Retina (tissue), 1 donor: ENCODE measurements at regions not wholly inside any gene's neighbourhood (a gene's known extent, or its start where the extent isn't known, plus 50 kb on each side); places are given as distances from the start of the nearest gene placed in this dataset.

ENCODE experiments used
- DNase-seq: peaks from one replicate; pipeline ENCODE4 v3.0.0-alpha.2; 2016

DNA sequence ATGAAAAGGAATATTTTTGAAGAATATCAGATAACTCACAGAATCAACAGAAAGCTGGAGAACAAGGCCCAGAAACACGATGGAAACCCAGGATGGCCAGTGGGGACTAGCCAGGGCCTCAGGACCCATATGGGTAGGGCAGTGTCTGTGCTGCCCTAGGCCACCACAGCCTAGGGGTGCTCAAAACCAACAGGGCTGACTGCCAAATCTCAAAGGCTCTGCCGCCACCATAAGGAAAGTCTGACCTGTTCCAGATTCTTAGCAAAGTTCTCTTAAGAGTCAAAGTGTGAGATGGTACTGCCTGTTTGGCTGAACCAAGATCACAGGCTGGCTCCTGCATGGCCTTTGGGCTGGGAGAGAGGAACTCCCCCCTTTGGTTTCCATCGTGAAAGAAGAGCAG lies 164.7 kb upstream of the CTTNBP2NL start:
- no peak for DNase-seq

DNA sequence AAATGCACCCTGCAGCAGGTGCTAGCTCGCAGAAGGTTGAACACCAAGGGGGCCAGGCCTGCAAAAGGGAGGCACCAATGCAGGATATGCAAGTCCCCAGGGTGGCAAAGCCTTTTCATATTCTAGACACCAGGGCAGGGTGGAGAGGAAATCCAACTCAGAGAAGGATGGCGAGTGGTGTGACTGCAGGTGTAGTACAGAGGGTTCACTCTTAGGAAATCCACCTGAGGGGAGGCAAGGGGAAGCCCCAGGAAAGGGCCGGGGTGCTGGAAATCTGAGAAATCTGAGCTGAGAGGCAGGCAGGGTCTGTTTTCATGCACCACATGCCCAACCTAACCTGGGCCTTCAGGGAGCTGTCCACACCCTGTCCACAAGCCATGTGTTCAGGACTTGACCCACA lies 163.2 kb upstream of the CTTNBP2NL start:
- no peak for DNase-seq

GRCh38 chr1:112234710-112235109 lies 161.3 kb upstream of the CTTNBP2NL start:
- no peak for DNase-seq

GRCh38 chr1:112237983-112238545 lies 157.9 kb upstream of the CTTNBP2NL start:
- DNase-seq, result no peak

DNA sequence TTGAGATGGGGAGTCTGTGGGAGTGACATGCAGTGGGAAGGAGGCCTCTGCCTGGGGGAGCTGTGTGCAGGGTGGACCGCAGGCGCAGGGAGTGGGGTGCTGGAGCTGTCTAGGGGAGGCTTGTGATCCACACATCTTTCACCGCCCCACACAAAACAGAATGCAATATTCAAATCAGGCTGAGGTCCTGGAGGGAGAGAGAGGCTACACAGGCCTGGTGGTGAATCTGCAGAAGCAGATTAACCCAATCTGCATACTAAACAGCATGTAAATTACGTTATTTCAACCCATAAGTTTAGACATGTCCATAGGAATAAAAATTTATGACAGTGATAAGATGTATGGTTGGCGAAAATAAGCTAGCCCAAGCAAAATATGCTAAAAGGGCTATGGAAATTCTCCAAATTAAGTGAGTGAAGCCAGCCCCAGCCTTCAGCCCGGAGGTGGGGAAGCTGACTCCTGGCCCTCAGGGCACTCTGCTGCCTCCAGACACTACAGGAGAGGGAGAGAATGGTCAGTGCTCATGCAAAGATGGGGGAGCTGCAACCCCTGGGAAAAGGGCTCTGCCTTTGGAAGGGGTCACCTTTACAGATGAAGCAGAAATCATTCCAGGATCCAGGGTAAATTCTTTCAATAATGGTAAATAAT lies 156.2 kb upstream of the CTTNBP2NL start:
- no peak for DNase-seq

DNA sequence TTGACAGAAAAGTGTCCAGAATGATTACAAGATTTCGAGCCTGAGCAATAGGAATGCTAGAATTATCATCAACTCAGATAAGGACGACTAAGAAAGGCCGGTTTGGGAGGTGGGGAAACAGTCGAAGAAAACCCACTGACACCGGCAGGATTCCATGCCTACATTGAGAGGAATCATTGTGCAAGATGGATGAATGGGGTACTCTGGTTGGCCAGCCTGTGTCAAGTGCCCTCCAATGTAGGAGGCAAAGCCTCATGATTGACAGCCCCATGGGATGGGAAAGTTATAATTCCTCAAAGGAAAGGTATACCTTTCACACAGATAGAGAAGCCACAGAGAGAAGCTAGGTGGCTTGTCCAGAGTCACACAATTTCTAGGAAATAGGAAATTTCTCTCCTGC lies 153.5 kb upstream of the CTTNBP2NL start:
- DNase-seq, result no peak

DNA sequence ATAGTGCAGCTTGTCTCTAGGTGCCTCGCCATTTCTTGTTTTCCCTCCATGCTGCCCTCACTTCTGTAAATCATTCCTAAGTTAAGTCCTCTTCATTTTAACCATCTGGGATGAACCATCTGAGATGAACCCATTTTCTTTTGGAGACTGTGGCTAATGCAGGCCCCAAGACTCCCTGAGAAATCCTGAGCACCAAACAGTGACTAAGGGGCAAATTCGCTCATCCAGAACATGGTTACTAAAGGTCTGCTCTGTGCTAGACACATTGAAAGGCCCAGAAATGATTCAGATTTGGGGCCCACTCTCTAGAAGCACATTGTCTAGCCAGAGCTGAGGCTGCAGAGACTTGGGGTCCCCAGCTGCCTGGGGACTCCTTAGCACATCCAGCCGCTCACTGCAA lies 151.9 kb upstream of the CTTNBP2NL start:
- DNase-seq, result no peak

DNA sequence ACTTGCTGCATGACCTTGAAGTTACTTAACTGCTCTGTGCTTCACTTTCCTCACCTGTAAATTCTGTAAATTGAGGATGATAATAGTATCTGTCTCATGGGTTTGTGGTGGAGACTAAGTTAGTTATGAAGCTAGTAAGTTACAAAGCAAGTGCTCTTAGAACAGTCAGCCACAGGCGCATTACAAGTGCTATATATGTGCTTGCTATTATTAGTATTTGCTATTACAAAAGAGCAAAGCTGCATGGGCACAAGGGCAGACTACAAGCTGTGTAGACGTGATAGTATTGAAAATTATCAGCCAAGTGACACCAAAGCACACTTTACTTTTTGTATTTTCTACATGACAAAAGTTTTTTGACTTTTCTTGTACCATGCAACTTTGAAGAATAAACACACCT lies 150.9 kb upstream of the CTTNBP2NL start:
- DNase-seq, result no peak

DNA sequence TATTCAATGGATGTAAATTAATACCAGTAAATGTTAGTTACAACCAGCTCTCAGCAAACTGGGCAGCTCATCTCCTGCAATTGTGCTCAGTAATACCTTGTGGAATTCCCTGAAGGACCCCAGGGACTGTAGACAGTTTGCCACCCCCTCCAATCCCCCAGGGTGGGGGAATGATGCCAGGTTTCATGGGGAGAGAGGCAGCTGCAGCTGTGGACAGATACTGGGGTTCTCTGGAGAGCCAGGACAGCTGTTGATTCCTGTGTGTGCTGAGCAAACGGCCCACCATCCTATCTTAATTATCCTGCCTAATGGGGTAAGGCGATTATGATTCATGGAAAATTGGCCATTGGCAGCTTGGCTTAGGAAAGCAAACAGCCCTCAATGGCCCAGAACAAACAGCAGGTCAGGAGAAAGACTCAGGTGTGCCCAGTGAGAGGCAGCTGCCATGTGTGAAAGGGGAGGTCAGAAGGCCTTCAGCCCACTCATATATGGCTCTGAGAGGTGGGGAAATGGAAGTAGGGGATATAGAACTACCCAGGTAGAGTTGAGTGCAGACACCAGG lies 148.9 kb upstream of the CTTNBP2NL start:
- DNase-seq, result no peak

- no peak for DNase-seq
Observed at GRCh38 chr1:112247961-112248360, 148.1 kb upstream of the CTTNBP2NL start.

DNA sequence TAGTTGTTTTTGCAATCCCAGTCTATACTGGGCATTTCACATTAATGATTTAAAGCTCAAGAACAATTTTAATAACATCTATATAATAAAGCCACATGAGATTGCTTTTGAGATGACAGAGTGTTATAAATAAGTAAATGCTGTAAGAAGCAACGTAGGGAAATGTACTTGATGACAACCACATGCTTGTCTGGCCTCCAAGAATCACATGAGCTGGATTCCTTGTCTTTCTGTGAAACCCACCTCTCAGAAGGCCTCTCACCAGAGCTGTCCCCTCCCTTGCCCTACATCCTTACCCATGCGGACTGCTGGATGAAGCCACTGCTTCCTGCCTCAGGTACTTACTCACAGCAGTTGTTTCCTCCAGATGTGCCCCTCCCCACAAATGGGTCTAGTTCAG lies 145.1 kb upstream of the CTTNBP2NL start:
- DNase-seq, result no peak

GRCh38 chr1:112251766-112252506 lies 144.1 kb upstream of the CTTNBP2NL start:
- no peak for DNase-seq

- DNase-seq, result no peak
Observed at GRCh38 chr1:112253366-112253765, 142.6 kb upstream of the CTTNBP2NL start.

DNA sequence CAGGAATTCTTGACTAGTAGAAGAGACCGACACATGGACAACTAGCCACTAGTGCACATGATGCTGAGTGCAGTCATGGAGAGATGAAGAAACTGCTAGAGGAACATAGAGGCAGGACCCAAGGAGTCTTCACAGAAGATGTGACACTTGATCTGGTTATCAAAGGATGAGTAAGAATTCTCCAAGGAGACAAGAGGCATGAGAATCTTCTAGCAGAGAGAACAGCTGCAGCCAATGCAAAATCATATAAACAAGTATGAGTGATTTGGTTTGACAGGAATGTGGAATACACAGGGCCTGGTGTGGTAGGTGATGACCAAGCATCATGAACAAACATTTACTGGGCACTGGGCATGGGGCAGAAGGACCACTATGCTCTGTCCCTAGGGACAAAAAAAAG lies 140.9 kb upstream of the CTTNBP2NL start:
- no peak for DNase-seq

- DNase-seq, result no peak
Observed at GRCh38 chr1:112256411-112256810, 139.6 kb upstream of the CTTNBP2NL start.

- DNase-seq, result no peak
Observed at GRCh38 chr1:112257043-112257835, 138.8 kb upstream of the CTTNBP2NL start.

DNA sequence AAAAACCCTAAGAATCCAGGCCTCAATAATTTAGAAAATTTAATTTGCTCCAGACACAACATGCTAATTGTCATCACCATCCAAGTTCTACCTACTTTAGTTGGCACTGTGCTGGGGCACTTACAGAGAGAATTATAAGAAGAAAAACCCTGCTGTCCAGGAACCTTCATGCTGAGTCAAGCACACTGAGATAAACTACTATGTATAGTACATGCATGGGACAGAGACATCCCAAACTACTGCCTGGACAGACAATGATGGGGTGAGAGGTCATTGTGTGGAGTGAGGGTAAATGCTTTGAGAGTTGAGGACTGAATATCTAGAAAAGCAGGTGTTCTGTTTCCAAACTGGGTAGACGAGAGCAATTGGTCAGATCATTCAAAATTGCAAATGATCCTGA lies 135.3 kb upstream of the CTTNBP2NL start:
- no peak for DNase-seq

- no peak for DNase-seq
Observed at GRCh38 chr1:112262316-112262715, 133.7 kb upstream of the CTTNBP2NL start.

DNA sequence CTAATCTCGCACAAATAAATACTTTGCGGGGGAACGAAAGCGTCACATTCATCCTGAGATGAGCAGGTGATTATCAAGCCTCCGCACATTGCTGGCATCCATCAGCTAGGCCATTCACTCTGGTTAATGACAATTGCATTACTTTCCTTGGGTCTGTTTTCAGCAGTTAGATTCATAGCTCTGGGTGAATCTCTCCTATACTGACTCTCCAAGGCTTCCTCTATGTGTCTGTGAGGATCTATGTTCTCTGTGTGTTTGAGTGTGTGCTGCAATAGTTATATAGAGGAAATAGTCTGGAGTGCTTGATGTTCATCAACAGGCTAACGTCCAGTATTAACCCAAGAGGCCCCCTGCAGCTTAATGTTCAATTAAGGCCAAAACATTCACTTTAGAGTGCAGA lies 133.0 kb upstream of the CTTNBP2NL start:
- DNase-seq, result no peak

GRCh38 chr1:112263453-112263852 lies 132.6 kb upstream of the CTTNBP2NL start:
- DNase-seq, result no peak

GRCh38 chr1:112264010-112264409 lies 132.0 kb upstream of the CTTNBP2NL start:
- DNase-seq, result no peak

DNA sequence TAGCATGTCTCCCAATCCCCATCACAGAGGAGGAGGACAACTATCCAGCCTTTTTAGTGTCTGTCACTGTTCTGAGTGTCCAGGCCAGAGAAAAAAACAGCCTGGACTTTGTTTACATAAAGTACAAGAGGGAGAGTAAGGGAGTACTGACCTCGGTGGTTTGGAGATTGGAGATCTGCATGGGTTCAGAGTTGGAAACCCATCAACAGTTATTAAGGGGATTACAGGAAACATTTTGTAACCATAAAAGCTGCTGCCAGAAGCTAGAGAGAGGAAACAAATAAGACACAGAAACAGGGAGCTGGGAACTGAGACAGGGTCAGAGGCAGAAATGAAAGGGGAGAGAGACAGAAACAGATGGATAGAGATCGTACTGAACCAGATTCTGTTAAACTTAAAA lies 131.5 kb upstream of the CTTNBP2NL start:
- DNase-seq, result no peak

- DNase-seq, result no peak
Observed at GRCh38 chr1:112265931-112266330, 130.1 kb upstream of the CTTNBP2NL start.
